B cell (primary cell): ENCODE measurements at regions not wholly inside any gene's neighbourhood (a gene's known extent, or its start where the extent isn't known, plus 50 kb on each side); places are given as distances from the start of the nearest gene placed in this dataset.

Experiments
- CTCF ChIP-seq: fragments of 200-600 bp; IDR thresholded peaks from one replicate; pipeline ENCODE4 v1.8.0; 2022; ENCODE audit warnings: antibody characterized with exemption, mild to moderate bottlenecking
- EZH2 ChIP-seq: IDR thresholded peaks from 2 replicates; pipeline ENCODE4 v1.6.1; 2012; ENCODE audit warnings: borderline replicate concordance, low read depth, mild to moderate bottlenecking, moderate library complexity, low read length; ENCODE audit not compliant: insufficient read depth, poor library complexity, severe bottlenecking

DNA sequence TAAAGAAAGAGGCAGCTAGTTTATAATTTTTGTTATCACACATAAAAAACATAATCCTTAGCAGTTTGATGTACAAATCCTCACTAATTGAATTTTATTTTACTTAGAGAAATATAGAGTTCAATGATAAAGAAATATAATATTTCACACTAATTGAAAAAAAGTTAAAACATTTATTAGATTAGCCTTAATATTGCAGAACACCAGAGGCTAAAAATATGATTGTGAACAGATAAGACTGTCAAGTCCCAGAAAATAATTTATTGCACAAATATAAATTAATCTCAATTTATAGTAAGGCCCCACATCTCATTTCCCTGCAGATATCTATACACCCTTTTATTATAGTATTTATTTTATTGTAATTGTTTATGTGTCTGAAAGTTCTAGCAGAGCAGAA, 690.8 kb upstream of the PHF14 start:
- TF ChIP-seq CTCF (no peak), EZH2 (no peak)
